ENCODE measurements at regions not wholly inside any gene's neighbourhood (a gene's known extent, or its start where the extent isn't known, plus 50 kb on each side); places are given as distances from the start of the nearest gene placed in this dataset.

DNA sequence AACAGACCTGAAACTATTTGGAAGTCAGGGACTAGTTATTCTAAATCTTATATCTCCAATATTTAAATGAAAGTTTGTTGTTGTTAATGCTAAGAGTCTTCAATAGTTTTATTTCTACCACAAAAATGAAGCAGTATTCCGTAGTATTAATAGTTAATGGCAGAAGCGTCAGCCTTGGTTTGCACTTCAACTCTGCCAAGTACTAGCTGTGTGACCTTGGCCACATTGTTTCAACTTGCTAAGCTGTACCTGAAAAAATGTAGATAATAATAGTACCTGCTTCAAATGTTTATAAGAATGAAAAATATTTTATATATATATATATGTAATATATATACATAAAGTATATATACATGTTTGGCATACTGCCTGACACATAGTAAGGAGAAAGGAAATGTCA is 354.6 kb upstream of the SATB1 start:
- Mint-ChIP-seq H3K36me3 (ENCODE audit: low read depth) (no peaks in the 10 kb centered on the region), H3K9me3 (no peaks in the 10 kb centered on the region), H3K27me3 (no peaks in the 10 kb centered on the region), H3K27ac (no peak overlapping the region), H3K4me1 (ENCODE audit: low read depth) (no peaks in the 10 kb centered on the region), H3K4me3 (no peak overlapping the region)
- intact Hi-C loops (cut with micrococcal nuclease): no loop called here

DNA sequence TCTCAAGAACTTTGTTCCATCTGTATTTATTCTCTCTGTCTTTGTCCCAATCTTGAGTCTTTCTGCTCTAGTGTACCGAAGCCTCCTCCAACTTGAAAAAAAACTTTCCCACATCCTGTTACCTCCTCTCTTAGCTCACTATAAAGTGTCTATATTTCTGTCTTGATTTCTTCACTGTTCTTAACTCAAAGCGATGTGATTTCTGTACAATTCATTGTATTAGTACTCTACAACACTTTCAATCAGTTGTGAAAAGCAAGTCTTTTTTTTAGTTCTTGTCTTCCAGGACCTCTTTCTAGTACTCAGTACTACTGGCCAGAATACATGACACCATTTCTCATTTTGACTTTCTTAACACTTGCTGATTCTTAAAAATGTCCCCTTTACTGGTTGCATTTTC is 353.5 kb upstream of the SATB1 start:
- Mint-ChIP-seq H3K36me3 (ENCODE audit: low read depth) (no peaks in the 10 kb centered on the region), H3K27me3 (no peaks in the 10 kb centered on the region), H3K27ac (no peak overlapping the region), H3K4me1 (ENCODE audit: low read depth) (no peaks in the 10 kb centered on the region), H3K4me3 (no peak overlapping the region), H3K9me3 (no peaks in the 10 kb centered on the region)
- intact Hi-C loops (cut with micrococcal nuclease): no loop called here

DNA sequence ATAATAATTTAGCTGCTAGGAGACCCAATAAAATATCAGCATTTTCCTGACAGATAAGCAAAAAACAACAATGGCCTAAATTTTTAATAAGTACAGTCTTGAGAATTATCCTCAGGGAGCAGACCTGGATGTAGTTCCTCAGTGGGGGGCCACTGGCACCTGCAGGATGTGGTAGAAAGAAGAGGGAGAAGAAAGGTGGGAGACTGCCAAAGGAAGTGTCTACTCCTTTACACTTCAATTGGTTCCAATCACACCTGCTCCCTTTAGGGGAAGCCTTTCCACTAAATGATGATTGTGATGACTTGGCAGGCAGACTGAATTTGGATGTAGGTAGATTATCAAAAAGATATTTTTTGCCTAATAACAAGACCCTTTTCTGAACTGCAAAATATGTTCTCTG is 353.0 kb upstream of the SATB1 start:
- H3K4me3 Mint-ChIP-seq: no peak overlapping the region
- H3K9me3 Mint-ChIP-seq: no peaks in the 10 kb centered on the region
- no peaks in the 10 kb centered on the region for H3K36me3 Mint-ChIP-seq (ENCODE audit: low read depth)
- no peaks in the 10 kb centered on the region for H3K27me3 Mint-ChIP-seq
- H3K27ac Mint-ChIP-seq: no peak overlapping the region
- no peaks in the 10 kb centered on the region for H3K4me1 Mint-ChIP-seq (ENCODE audit: low read depth)
- intact Hi-C loops (cut with micrococcal nuclease): no loop called here

DNA sequence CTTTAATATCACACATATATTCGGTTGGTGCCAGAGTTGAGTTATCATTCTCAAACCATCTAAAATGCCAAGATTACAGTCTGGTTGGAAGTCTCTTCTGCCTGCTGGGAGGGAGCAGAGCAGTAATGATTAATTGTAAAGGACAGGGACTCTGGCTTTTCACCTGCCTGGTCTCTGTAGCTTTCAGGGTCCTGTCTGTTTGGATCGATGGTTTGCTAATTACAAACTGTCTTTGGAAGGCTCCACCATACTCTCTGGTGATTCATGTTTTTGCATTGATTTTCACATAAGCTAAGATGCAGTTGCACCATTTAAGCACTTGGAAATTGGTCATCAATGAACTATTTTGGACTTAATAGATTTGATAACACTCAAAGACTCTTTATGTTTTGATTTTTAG is 350.4 kb upstream of the SATB1 start:
- H3K4me3 Mint-ChIP-seq: no peak overlapping the region
- H3K27ac Mint-ChIP-seq: no peak overlapping the region
- H3K4me1 Mint-ChIP-seq (ENCODE audit: low read depth): no peaks in the 10 kb centered on the region
- H3K27me3 Mint-ChIP-seq: no peaks in the 10 kb centered on the region
- no peaks in the 10 kb centered on the region for H3K36me3 Mint-ChIP-seq (ENCODE audit: low read depth)
- no peaks in the 10 kb centered on the region for H3K9me3 Mint-ChIP-seq
- intact Hi-C loops (cut with micrococcal nuclease): no loop called here

DNA sequence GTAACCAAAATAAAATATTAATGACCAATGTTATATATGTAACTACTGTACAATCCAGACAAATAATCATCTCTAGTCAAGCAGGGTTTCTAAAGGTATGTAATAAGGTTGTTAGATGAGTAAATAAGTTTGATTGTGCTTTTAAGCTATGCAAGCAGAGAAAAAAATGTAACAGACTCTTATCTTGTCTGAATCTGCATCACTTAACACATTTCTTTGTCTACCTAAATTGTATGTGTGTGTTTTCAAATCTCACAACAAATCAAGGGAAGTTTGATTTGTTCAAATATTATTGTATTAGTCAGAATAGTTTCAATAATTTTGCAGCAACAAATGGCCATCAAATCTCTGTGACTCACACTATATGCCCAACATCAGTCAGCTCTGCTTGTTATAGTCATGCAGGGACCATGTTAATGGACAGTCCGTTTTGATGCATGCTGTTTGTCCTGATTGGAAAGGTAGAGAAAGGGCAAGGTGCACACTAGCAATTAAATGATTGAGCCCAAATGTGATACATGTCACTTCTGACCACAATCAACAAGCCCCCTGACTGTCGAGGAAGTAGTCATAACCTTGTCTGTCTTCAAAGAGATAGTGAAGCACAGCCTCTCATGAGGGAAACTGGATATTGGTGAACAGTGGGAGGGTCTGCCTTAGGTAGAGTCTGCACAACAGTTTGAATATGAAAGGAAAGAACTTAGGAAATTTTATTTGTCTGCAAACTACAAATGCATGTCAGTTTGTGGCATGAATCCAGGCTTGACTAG is 349.4 kb upstream of the SATB1 start:
- Mint-ChIP-seq H3K27me3 (no peaks in the 10 kb centered on the region), H3K36me3 (ENCODE audit: low read depth) (no peaks in the 10 kb centered on the region), H3K4me1 (ENCODE audit: low read depth) (no peaks in the 10 kb centered on the region), H3K27ac (no peak overlapping the region), H3K4me3 (no peak overlapping the region), H3K9me3 (no peaks in the 10 kb centered on the region)
- intact Hi-C loops (cut with micrococcal nuclease): no loop called here

DNA sequence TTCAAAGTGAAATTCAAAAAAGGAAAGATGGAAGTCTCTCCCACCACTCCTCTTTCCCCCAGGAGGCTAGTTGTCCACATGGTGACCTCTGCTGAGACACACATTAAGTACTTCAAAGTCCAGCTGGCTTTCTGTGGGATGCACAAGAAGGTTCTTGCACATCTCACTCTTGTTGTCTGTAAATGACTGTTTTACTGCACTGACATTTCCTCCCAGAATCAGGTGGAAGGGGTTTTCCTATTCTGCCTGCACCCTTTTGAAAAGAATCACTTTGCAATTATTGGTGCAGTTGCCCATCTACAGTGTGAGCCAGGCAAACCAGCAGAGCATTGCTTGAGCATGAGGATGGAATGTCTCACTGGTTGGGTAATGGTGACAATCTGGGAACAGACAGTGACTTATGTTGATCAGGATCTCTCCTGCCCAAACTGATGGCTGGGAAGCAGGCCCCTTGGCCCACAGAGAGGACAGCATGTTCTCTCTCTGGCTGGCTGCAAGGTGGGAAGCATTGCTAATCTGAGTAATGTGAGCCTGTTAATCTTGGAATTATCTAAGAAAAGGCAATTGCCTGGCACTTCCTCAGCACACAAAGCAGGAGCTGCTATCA is 347.7 kb upstream of the SATB1 start:
- Mint-ChIP-seq H3K27ac (no peak overlapping the region), H3K4me3 (no peak overlapping the region), H3K27me3 (no peaks in the 10 kb centered on the region), H3K36me3 (ENCODE audit: low read depth) (no peaks in the 10 kb centered on the region), H3K4me1 (ENCODE audit: low read depth) (no peaks in the 10 kb centered on the region), H3K9me3 (no peaks in the 10 kb centered on the region)
- intact Hi-C loops (cut with micrococcal nuclease): no loop called here

DNA sequence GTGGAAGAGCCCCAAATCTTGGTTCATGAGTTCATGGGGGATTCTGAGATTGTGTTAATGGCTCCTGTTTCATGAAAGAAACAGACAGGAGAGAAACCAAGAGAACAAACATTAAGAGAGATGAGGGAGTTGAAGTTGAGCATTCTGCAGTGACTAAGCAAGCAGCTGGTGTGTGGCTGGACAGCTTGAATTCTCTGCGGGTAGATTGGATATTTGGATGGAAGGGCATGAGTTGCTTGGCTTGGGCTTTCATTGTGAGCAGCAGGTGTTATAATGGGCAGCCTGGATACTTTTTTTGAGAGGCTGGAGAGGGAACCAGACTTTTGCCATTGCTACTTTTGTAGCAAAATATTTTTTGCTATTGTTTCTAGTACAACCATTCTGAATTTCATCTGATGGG is 346.8 kb upstream of the SATB1 start:
- Mint-ChIP-seq H3K27me3 (no peaks in the 10 kb centered on the region), H3K4me3 (no peak overlapping the region), H3K27ac (no peak overlapping the region), H3K4me1 (ENCODE audit: low read depth) (no peaks in the 10 kb centered on the region), H3K36me3 (ENCODE audit: low read depth) (no peaks in the 10 kb centered on the region), H3K9me3 (no peaks in the 10 kb centered on the region)
- intact Hi-C loops (cut with micrococcal nuclease): no loop called here

DNA sequence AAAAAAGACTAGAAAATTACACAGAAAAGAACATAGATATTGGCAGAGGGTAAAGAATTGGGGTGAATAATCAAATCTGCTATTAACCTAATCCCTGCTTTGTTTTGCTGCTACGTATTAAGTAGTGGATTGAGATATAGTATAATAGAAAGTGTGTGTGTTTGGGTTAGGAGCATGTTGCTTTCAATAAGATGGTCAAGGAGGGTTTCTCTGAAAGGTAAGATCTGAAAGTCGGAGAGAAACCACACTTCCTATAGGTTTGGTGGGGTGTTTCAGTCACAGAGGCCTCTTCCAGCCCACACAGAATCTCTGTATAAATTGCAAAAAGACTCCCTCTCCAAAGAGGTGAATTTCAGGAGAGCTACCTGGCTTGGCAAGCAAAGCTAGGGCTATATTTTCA is 345.7 kb upstream of the SATB1 start:
- no peak overlapping the region for H3K4me3 Mint-ChIP-seq
- no peaks in the 10 kb centered on the region for H3K4me1 Mint-ChIP-seq (ENCODE audit: low read depth)
- no peaks in the 10 kb centered on the region for H3K9me3 Mint-ChIP-seq
- intact Hi-C loops (cut with micrococcal nuclease): no loop called here
- no peaks in the 10 kb centered on the region for H3K36me3 Mint-ChIP-seq (ENCODE audit: low read depth)
- no peaks in the 10 kb centered on the region for H3K27me3 Mint-ChIP-seq
- no peak overlapping the region for H3K27ac Mint-ChIP-seq

DNA sequence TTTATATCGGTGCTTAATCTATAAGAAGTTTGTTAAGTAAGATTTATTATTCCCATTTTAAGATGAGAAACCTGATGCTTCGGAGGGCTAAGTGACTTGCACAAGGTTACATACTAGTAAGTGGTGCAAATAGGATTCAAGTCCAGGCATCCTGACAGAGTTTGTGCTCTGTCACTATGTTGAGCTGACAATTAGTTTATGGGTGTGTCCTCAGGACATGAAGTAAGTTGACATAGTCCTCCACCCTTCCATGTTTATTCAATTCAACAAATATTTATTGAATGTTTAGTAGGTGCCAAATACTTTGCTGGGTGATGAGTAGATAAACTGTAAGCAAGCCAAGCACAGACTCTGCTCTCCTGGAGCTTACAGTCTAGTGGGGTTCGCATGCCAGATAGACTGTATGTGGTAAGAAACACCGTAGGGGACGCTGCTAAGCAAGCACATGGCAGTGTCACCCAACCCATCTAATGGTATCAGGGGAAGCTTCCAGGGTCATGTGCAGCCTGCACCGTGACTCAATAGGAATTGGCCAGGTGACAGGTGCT is 342.7 kb upstream of the SATB1 start:
- H3K27ac Mint-ChIP-seq: no peak overlapping the region
- H3K9me3 Mint-ChIP-seq: no peaks in the 10 kb centered on the region
- H3K4me3 Mint-ChIP-seq: no peak overlapping the region
- H3K4me1 Mint-ChIP-seq (ENCODE audit: low read depth): no peaks in the 10 kb centered on the region
- intact Hi-C loops (cut with micrococcal nuclease): no loop called here
- H3K27me3 Mint-ChIP-seq: no peaks in the 10 kb centered on the region
- no peaks in the 10 kb centered on the region for H3K36me3 Mint-ChIP-seq (ENCODE audit: low read depth)

DNA sequence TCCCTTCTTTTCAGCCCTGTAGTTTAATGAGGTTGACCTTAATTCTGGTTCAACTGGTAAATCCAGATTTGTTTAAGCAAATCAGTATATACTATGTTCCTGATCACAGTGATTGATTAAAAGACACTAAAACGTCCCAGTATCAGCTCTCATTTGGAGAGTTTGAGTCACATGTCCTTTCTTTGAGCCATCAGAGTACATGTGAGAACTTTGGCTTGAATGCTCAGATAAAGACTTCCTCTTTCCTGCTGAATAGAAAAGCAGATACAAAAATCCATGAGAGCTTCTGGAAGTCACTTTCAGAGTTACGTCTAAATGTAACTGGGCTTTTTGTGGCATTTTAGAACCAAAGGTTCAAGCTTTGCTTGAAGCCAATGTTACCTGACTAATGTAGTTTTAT is 341.8 kb upstream of the SATB1 start:
- no peak overlapping the region for H3K27ac Mint-ChIP-seq
- H3K36me3 Mint-ChIP-seq (ENCODE audit: low read depth): no peaks in the 10 kb centered on the region
- H3K4me3 Mint-ChIP-seq: no peak overlapping the region
- no peaks in the 10 kb centered on the region for H3K4me1 Mint-ChIP-seq (ENCODE audit: low read depth)
- intact Hi-C loops (cut with micrococcal nuclease): no loop called here
- H3K27me3 Mint-ChIP-seq: no peaks in the 10 kb centered on the region
- H3K9me3 Mint-ChIP-seq: no peaks in the 10 kb centered on the region

DNA sequence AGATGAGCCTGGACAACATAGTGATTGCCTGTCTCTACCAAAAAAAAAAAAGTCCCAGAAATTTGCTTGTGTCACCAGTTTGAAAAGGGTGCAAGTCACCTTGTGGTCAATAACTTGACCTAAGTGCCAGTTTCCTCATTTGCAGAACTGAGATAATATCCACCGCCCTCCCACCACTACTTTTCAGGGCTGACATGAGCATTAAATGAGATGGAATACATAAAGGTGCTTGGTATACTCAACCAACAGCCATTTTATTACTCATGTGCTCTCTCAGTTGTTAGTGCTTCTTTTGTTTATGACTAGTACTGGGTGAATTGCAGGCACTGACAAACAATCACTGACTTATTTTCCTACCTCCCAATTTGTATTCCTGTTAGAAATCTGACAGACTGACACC is 340.5 kb upstream of the SATB1 start:
- H3K9me3 Mint-ChIP-seq: no peaks in the 10 kb centered on the region
- no peak overlapping the region for H3K4me3 Mint-ChIP-seq
- no peaks in the 10 kb centered on the region for H3K4me1 Mint-ChIP-seq (ENCODE audit: low read depth)
- H3K36me3 Mint-ChIP-seq (ENCODE audit: low read depth): no peaks in the 10 kb centered on the region
- no peak overlapping the region for H3K27ac Mint-ChIP-seq
- intact Hi-C loops (cut with micrococcal nuclease): no loop called here
- no peaks in the 10 kb centered on the region for H3K27me3 Mint-ChIP-seq

DNA sequence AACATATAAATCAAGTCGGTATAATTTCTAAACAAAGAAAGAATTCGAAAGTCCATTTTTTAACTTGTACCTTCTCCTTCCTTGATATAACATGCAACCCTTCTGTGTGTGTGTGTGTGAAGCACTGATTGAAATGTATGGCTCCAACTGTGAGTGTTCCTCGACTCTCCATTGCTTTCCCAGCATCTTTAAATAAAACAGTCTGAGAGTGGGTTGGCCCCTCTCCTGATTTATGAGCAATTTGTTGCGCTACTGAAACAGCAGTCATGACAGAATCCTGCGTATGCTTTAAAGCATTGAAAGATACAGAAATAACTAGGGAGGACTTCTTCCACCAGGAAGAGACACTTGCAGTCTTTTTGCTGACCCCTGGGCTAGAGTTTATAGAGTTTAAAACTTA is 340.0 kb upstream of the SATB1 start:
- no peaks in the 10 kb centered on the region for H3K27me3 Mint-ChIP-seq
- intact Hi-C loops (cut with micrococcal nuclease): no loop called here
- no peaks in the 10 kb centered on the region for H3K36me3 Mint-ChIP-seq (ENCODE audit: low read depth)
- H3K9me3 Mint-ChIP-seq: no peaks in the 10 kb centered on the region
- no peaks in the 10 kb centered on the region for H3K4me1 Mint-ChIP-seq (ENCODE audit: low read depth)
- no peak overlapping the region for H3K27ac Mint-ChIP-seq
- H3K4me3 Mint-ChIP-seq: no peak overlapping the region

DNA sequence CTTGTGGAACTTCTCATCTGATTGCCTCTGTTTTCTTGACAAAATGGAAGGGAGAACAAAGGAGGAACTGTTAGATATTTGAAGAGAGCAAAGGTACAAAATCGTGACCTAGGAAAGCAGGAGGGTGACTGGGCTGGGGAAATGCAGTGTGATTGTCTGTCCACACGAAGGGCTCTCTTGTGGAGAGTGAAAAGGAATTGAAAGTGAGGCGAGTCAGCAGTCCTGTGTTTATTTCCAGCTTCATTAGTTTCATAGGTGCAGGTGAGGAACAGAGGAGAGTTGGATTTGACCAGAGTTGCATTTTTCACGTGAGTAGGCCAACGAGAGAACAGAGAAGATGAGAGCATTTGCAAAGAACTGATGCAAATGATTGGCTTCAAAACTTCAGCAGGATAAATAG is 336.4 kb upstream of the SATB1 start:
- intact Hi-C loops (cut with micrococcal nuclease): no loop called here
- no peaks in the 10 kb centered on the region for H3K36me3 Mint-ChIP-seq (ENCODE audit: low read depth)
- no peak overlapping the region for H3K4me3 Mint-ChIP-seq
- H3K4me1 Mint-ChIP-seq (ENCODE audit: low read depth): no peaks in the 10 kb centered on the region
- no peaks in the 10 kb centered on the region for H3K9me3 Mint-ChIP-seq
- H3K27me3 Mint-ChIP-seq: no peaks in the 10 kb centered on the region
- no peak overlapping the region for H3K27ac Mint-ChIP-seq

DNA sequence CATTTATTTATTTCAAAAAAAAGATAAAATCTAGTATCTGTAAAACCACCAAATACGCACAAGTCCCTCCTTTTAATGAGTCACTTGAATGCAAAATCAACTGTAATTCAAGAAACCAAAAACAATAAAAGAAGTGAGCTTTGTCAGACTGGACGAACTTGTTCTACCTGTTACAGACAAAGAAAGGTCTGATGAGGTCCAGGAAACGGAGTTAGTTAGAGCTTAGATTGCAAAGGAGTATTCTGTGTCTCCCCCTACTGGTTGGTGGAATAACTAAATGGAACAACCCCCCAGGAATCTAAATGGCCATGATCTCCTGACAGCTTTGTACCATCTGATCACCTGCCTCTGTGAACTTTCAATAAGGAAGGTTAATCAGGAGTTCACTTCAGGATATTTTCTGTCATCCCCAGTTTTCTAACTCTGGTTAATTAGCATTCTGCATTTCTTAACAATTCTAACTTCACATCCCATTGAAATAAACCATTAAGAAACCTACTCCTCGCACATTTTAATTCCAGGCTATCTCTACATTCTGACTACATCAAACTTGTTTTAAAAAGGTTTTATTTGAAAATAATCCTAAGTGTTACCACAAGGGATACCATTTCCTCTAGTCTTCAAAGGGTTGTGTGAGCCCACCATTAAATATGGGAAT is 333.0 kb upstream of the SATB1 start:
- Mint-ChIP-seq H3K4me1 (ENCODE audit: low read depth) (no peaks in the 10 kb centered on the region), H3K9me3 (no peaks in the 10 kb centered on the region), H3K27me3 (no peaks in the 10 kb centered on the region), H3K27ac (no peak overlapping the region), H3K4me3 (no peak overlapping the region), H3K36me3 (ENCODE audit: low read depth) (no peaks in the 10 kb centered on the region)
- intact Hi-C loops (cut with micrococcal nuclease): loop anchor here (1.0 to 5.0 kb wide), 3 partner anchors 199 to 866 kb away; no protein-coding TSS in a partner anchor
